ENCODE measurements at regions not wholly inside any gene's neighbourhood (a gene's known extent, or its start where the extent isn't known, plus 50 kb on each side); places are given as distances from the start of the nearest gene placed in this dataset.
A peak's percentile ranks its signal among the peaks of the same experiment; 100 is the strongest.
"Not testable (repeated sequence)": the region's sequence is repeated elsewhere in the genome, so short reads cannot be mapped to it uniquely, and the experiment has no call there.

GRCh38 chr2:91498065-91498449 lies 2806.6 kb downstream of the RPIA start:
- intact Hi-C loops (cut with DNase I); H3K36me3 ChIP-seq; H3K4me1 ChIP-seq (ENCODE audit: insufficient read depth); H3K9me3 ChIP-seq; H3K4me3 ChIP-seq; H3K27ac ChIP-seq; DNase-seq; H3K27me3 ChIP-seq: not testable (repeated sequence)

- intact Hi-C loops (cut with DNase I); H3K27ac ChIP-seq; H3K4me3 ChIP-seq; H3K9me3 ChIP-seq; H3K27me3 ChIP-seq; H3K36me3 ChIP-seq; H3K4me1 ChIP-seq (ENCODE audit: insufficient read depth): not testable (repeated sequence)
- 55 to 77% (median 72%) methylated on average over 2 of the region's 2 CpGs for WGBS, 3 donors
- DNase-seq = peak in 2 of 5 donors; percentile 14 to 26
These were observed 2807.2 kb downstream of the RPIA start for GRCh38 chr2:91498513-91499250.

GRCh38 chr2:91499431-91500050 lies 2808.1 kb downstream of the RPIA start:
- H3K27ac ChIP-seq; H3K27me3 ChIP-seq; H3K36me3 ChIP-seq; intact Hi-C loops (cut with DNase I); H3K9me3 ChIP-seq; H3K4me1 ChIP-seq (ENCODE audit: insufficient read depth); H3K4me3 ChIP-seq: not testable (repeated sequence)
- DNase-seq = peak in 1 of 5 donors; percentile 5
- WGBS, 3 donors = 43 to 59% (median 52%) methylated on average over 5 of the region's 5 CpGs

GRCh38 chr2:91500246-91500977 lies 2808.9 kb downstream of the RPIA start:
- intact Hi-C loops (cut with DNase I); DNase-seq: not testable (repeated sequence)

GRCh38 chr2:91500978-91501310 lies 2809.5 kb downstream of the RPIA start:
- H3K4me3 ChIP-seq; intact Hi-C loops (cut with DNase I); H3K27me3 ChIP-seq; H3K4me1 ChIP-seq (ENCODE audit: insufficient read depth); DNase-seq; H3K36me3 ChIP-seq; H3K9me3 ChIP-seq; H3K27ac ChIP-seq: not testable (repeated sequence)
- 84 to 92% (median 87%) methylated on average over 5 of the region's 5 CpGs for WGBS, 3 donors

More at GRCh38 chr2:91500246-91500977, 2808.9 kb downstream of the RPIA start:
- not testable (repeated sequence) for H3K27me3 ChIP-seq; H3K36me3 ChIP-seq; H3K9me3 ChIP-seq; H3K4me3 ChIP-seq; H3K4me1 ChIP-seq (ENCODE audit: insufficient read depth); H3K27ac ChIP-seq
- WGBS, 3 donors = 89 to 93% (median 93%) methylated on average over 4 to 6 of the region's 6 CpGs

GRCh38 chr2:91501481-91502080 lies 2810.1 kb downstream of the RPIA start:
- H3K36me3 ChIP-seq; intact Hi-C loops (cut with DNase I); H3K9me3 ChIP-seq; H3K27ac ChIP-seq; H3K4me1 ChIP-seq (ENCODE audit: insufficient read depth); DNase-seq; H3K27me3 ChIP-seq; H3K4me3 ChIP-seq: not testable (repeated sequence)
- 86 to 95% (median 91%) methylated on average over 14 to 16 of the region's 17 CpGs for WGBS, 3 donors

GRCh38 chr2:91503572-91503958 lies 2812.1 kb downstream of the RPIA start:
- WGBS, 3 donors = 74 to 78% (median 75%) methylated on average over 7 to 8 of the region's 8 CpGs

GRCh38 chr2:91503959-91504741 lies 2812.7 kb downstream of the RPIA start:
- H3K27me3 ChIP-seq; H3K4me1 ChIP-seq (ENCODE audit: insufficient read depth); DNase-seq; H3K9me3 ChIP-seq; H3K27ac ChIP-seq; H3K36me3 ChIP-seq; intact Hi-C loops (cut with DNase I); H3K4me3 ChIP-seq: not testable (repeated sequence)
- WGBS, 3 donors = 90 to 93% (median 91%) methylated on average over 8 to 13 of the region's 13 CpGs

More at GRCh38 chr2:91503572-91503958, 2812.1 kb downstream of the RPIA start:
- H3K4me1 ChIP-seq (ENCODE audit: insufficient read depth); H3K4me3 ChIP-seq; H3K9me3 ChIP-seq; H3K27me3 ChIP-seq; H3K27ac ChIP-seq; H3K36me3 ChIP-seq; intact Hi-C loops (cut with DNase I); DNase-seq: not testable (repeated sequence)

- WGBS, 3 donors = 69 to 83% methylated on average over 1 to 3 of the region's 4 CpGs; no CpG with 5 or more reads in 1 of the 3 donors
- H3K36me3 ChIP-seq; H3K4me3 ChIP-seq; H3K27me3 ChIP-seq; H3K9me3 ChIP-seq; intact Hi-C loops (cut with DNase I); H3K4me1 ChIP-seq (ENCODE audit: insufficient read depth); H3K27ac ChIP-seq: not testable (repeated sequence)
- DNase-seq = peak in 1 of 5 donors; percentile 3
These were observed 2817.3 kb downstream of the RPIA start for GRCh38 chr2:91508816-91509215.

GRCh38 chr2:91509276-91509675 lies 2817.8 kb downstream of the RPIA start:
- H3K4me3 ChIP-seq = not testable (repeated sequence)
- 47 to 59% (median 58%) methylated on average over 3 of the region's 4 CpGs for WGBS, 3 donors
- DNase-seq = peak in 1 of 5 donors; percentile 0

GRCh38 chr2:91511166-91511565 lies 2819.7 kb downstream of the RPIA start:
- DNase-seq; H3K27me3 ChIP-seq; intact Hi-C loops (cut with DNase I); H3K4me1 ChIP-seq (ENCODE audit: insufficient read depth); H3K9me3 ChIP-seq; H3K4me3 ChIP-seq; H3K36me3 ChIP-seq; H3K27ac ChIP-seq: not testable (repeated sequence)
- 82% methylated on average over 2 of the region's 2 CpGs; no CpG with 5 or more reads in 2 of the 3 donors for WGBS, 3 donors

More at GRCh38 chr2:91509276-91509675, 2817.8 kb downstream of the RPIA start:
- intact Hi-C loops (cut with DNase I); H3K36me3 ChIP-seq; H3K9me3 ChIP-seq; H3K4me1 ChIP-seq (ENCODE audit: insufficient read depth); H3K27ac ChIP-seq; H3K27me3 ChIP-seq: not testable (repeated sequence)
